ENCODE measurements at regions not wholly inside any gene's neighbourhood (a gene's known extent, or its start where the extent isn't known, plus 50 kb on each side); places are given as distances from the start of the nearest gene placed in this dataset.

- Histone ChIP-seq H3K9me3 (ENCODE audit: insufficient read depth in 2 of 2, low read depth in 1 of 2, low read length in 1 of 2) (no peaks in the 10 kb centered on the region), H2BK120ac (replicated peaks; ENCODE audit: low read depth, low read length) (no peak overlapping the region), H4K91ac (replicated peaks; ENCODE audit: insufficient read length, low read length) (no peak overlapping the region), H2BK5ac (ENCODE audit: low read depth, low read length) (no peak overlapping the region), H3K23ac (ENCODE audit: insufficient read length) (no peak overlapping the region), H3K79me1 (ENCODE audit: low read depth, low read length) (no peaks in the 10 kb centered on the region), H2AFZ (ENCODE audit: low read length) (no peak overlapping the region), H2BK20ac (ENCODE audit: low read length) (no peak overlapping the region), H3K4me1 (replicated peaks in 1 of 4; ENCODE audit: control insufficient read depth in 3 of 4, insufficient read depth in 4 of 4, low read length in 3 of 4) (peaks cover 9 to 21% (median 17%) of the 10 kb centered on the region in 4 experiments), H3K27ac (ENCODE audit: low read depth, low read length) (no peak overlapping the region), H3K4me2 (ENCODE audit: insufficient read depth in 1 of 2, low read depth in 2 of 2, low read length in 2 of 2) (no peak overlapping the region), H3K79me2 (ENCODE audit: control insufficient read depth in 1 of 2, insufficient read depth in 2 of 2, low read length in 2 of 2) (no peaks in the 10 kb centered on the region), H4K5ac (ENCODE audit: insufficient read length, low read depth, low read length) (no peak overlapping the region), H2AK5ac (ENCODE audit: low read depth, low read length) (no peak overlapping the region), H3K36me3 (ENCODE audit: control insufficient read depth in 2 of 4, insufficient read depth in 4 of 4, low read length in 3 of 4) (no peaks in the 10 kb centered on the region), H3K4me3 (ENCODE audit: extremely low read depth in 1 of 4, insufficient read depth in 2 of 4, low read depth in 3 of 4, low read length in 4 of 4) (no peak overlapping the region), H2BK15ac (ENCODE audit: low read length) (no peak overlapping the region), H3K14ac (ENCODE audit: insufficient read length) (no peak overlapping the region), H3K23me2 (ENCODE audit: low read depth, low read length) (no peaks in the 10 kb centered on the region), H2BK12ac (ENCODE audit: low read depth, low read length) (no peak overlapping the region), H3K9ac (replicated peaks in 1 of 4; ENCODE audit: extremely low read depth in 1 of 4, low read depth in 3 of 4, low read length in 3 of 4) (no peak overlapping the region), H4K20me1 (replicated peaks in 1 of 2; ENCODE audit: control insufficient read depth in 1 of 2, insufficient read depth in 2 of 2, low read length in 2 of 2) (no peaks in the 10 kb centered on the region), H3K27me3 (replicated peaks in 1 of 4; ENCODE audit: control insufficient read depth in 3 of 4, extremely low read depth in 1 of 4, insufficient read depth in 3 of 4, low read length in 3 of 4) (no peaks in the 10 kb centered on the region), H3K4ac (replicated peaks; ENCODE audit: insufficient read length, low read depth, low read length) (no peak overlapping the region), H3K56ac (replicated peaks; ENCODE audit: insufficient read length, low read depth, low read length) (no peak overlapping the region), H3K18ac (ENCODE audit: extremely low read depth, low read length) (no peak overlapping the region), H4K8ac (ENCODE audit: extremely low read depth, insufficient read depth, low read length) (no peak overlapping the region)
- DNase-seq (ENCODE audit: low read depth in 1 of 2, low spot score in 2 of 2) (no peak), FAIRE-seq (no peak)
- WGBS, 2 experiments (ENCODE audit: extremely low coverage in 1 of 2, insufficient coverage in 1 of 2, insufficient read length in 1 of 2, insufficient replicate concordance in 2 of 2, low coverage in 1 of 2, low lambda C conversion rate in 2 of 2, missing lambda C conversion rate in 1 of 2): 62% methylated on average over 3 of the region's 3 CpGs; no CpG with 5 or more reads in 1 of the 2 experiments
- ChIA-PET POLR2A (ENCODE audit: partially characterized antibody) (interaction anchor here (3.2 kb wide), 1 partner anchor 48 kb away, joined by 10 read pairs; no protein-coding TSS in a partner anchor), CTCF (ENCODE audit: partially characterized antibody) (no interaction called here)
- TF ChIP-seq E2F6 (IDR thresholded peaks at IDR 0.05): peak; percentile 42; the same call in 1 of the 2 replicates
- TF ChIP-seq, protein P1, sequence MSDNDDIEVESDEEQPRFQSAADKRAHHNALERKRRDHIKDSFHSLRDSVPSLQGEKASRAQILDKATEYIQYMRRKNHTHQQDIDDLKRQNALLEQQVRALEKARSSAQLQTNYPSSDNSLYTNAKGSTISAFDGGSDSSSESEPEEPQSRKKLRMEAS (IDR thresholded peaks at IDR 0.05): peak; percentile 65
- no peak for TF ChIP-seq SUZ12 (IDR thresholded peaks at IDR 0.05; ENCODE audit: low read length)
Measured at GRCh38 chr16:65283181-65283651, 161.4 kb upstream of the CDH11 start.

All from H1 (cell line).